Activated naive CD8-positive, alpha-beta T cell treated with anti-CD3 and anti-CD28 coated beads, Interleukin-2, amount 50 U/mL, for 24 hours (primary cell): ENCODE measurements at regions not wholly inside any gene's neighbourhood (a gene's known extent, or its start where the extent isn't known, plus 50 kb on each side); places are given as distances from the start of the nearest gene placed in this dataset.

Experiments
- ATAC-seq: fragments of 150-1000 bp; cut with Tn5 transposase; one replicate; pipeline ENCODE4 v1.10.0; 2021
- DNase-seq: peaks from one replicate; pipeline ENCODE4 v3.0.0; 2021
- H3K27ac Mint-ChIP-seq: one replicate; pipeline ENCODE4 v1.8.0; 2021; ENCODE audit warnings: mild to moderate bottlenecking, mixed read lengths
- H3K27me3 Mint-ChIP-seq: one replicate; pipeline ENCODE4 v1.8.0; 2021; ENCODE audit warnings: mixed read lengths
- H3K36me3 Mint-ChIP-seq: one replicate; pipeline ENCODE4 v1.8.0; 2021; ENCODE audit warnings: low read depth, mixed read lengths
- H3K4me1 Mint-ChIP-seq: one replicate; pipeline ENCODE4 v1.8.0; 2021; ENCODE audit warnings: mixed read lengths
- H3K4me3 Mint-ChIP-seq: one replicate; pipeline ENCODE4 v1.8.0; 2021; ENCODE audit warnings: mild to moderate bottlenecking, moderate library complexity, mixed read lengths
- H3K9me3 Mint-ChIP-seq: one replicate; pipeline ENCODE4 v1.8.0; 2021; ENCODE audit warnings: mixed read lengths

GRCh38 chr7:66576646-66577045 lies 52.0 kb upstream of the KCTD7 start:
- Mint-ChIP-seq H3K4me3 (no peak overlapping the region), H3K27me3 (no peaks in the 10 kb centered on the region), H3K9me3 (no peaks in the 10 kb centered on the region), H3K36me3 (peaks cover 39% of the 10 kb centered on the region), H3K4me1 (peaks cover 42% of the 10 kb centered on the region), H3K27ac (no peak overlapping the region)
- ATAC-seq (no peak), DNase-seq (no peak)
